Dendritic cell treated with granulocyte-macrophage colony-stimulating factor and Interleukin-4, amounts not matched to agents 40 ng/mL and 50 ng/mL, for 4 days (primary cell): ENCODE measurements at regions not wholly inside any gene's neighbourhood (a gene's known extent, or its start where the extent isn't known, plus 50 kb on each side); places are given as distances from the start of the nearest gene placed in this dataset.

Source experiments
- H3K27ac Mint-ChIP-seq: one replicate; pipeline ENCODE4 v1.8.0; 2022; ENCODE audit warnings: mild to moderate bottlenecking, mixed read lengths
- H3K27me3 Mint-ChIP-seq: one replicate; pipeline ENCODE4 v1.8.0; 2022; ENCODE audit warnings: mild to moderate bottlenecking, mixed read lengths
- H3K36me3 Mint-ChIP-seq: one replicate; pipeline ENCODE4 v1.8.0; 2022; ENCODE audit warnings: low read depth, mixed read lengths
- H3K4me1 Mint-ChIP-seq: one replicate; pipeline ENCODE4 v1.8.0; 2022; ENCODE audit warnings: low read depth, mixed read lengths
- H3K4me3 Mint-ChIP-seq: one replicate; pipeline ENCODE4 v1.8.0; 2022; ENCODE audit warnings: mild to moderate bottlenecking, moderate library complexity, mixed read lengths
- H3K9me3 Mint-ChIP-seq: one replicate; pipeline ENCODE4 v1.8.0; 2022; ENCODE audit warnings: mixed read lengths
- intact Hi-C: fragments of 100-400 bp; cut with micrococcal nuclease; formaldehyde crosslinking; loops from one replicate; pipeline ENCODE4 v1.15.0; 2022

DNA sequence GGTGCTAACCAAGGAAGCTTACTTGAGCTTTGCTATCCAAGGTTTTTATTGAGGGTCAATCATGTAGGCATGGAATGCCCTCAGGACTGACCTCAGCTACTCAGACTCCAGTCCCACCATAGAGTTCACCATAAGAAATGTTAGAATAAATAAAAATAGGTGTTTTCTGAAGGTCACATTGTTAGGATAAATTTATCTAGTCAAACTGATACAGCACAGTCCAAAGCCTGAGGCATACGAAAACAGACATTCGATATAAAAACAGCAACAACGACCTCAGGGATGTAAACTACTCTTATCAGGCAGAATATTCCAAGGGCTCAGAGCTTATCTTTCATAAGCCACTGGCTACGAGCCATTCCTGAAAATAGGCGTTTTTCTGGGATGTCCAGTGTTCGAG, 690.6 kb downstream of the MCTP2 start:
- H3K27me3 Mint-ChIP-seq: no peaks in the 10 kb centered on the region
- H3K36me3 Mint-ChIP-seq: no peaks in the 10 kb centered on the region
- no peaks in the 10 kb centered on the region for H3K4me1 Mint-ChIP-seq
- intact Hi-C loops: no loop called here
- H3K4me3 Mint-ChIP-seq: no peak overlapping the region
- H3K27ac Mint-ChIP-seq: no peak overlapping the region
- H3K9me3 Mint-ChIP-seq: peaks cover 9% of the 10 kb centered on the region

DNA sequence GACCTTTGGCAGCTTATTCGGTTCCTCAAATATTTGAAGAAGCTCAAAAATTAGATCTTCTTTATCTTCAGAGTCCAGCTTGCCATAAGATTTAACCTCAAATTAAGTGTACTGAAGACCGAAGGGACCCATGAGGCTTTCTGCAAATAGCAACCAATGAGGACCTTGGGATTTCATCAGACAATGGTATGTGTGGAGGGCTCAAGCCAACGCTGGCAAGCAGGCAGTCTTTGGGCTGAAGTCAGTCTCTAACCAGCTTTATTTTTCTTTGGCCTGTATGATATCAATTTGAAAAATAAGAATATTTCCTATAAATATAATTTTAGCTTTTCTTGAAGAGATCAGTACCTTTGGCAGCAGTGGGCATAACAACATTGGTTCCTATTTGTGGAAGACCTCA, 692.7 kb downstream of the MCTP2 start:
- Mint-ChIP-seq H3K9me3 (peaks cover 9% of the 10 kb centered on the region), H3K27ac (no peak overlapping the region), H3K36me3 (no peaks in the 10 kb centered on the region), H3K4me1 (no peaks in the 10 kb centered on the region), H3K27me3 (no peaks in the 10 kb centered on the region), H3K4me3 (no peak overlapping the region)
- intact Hi-C loops: no loop called here

GRCh38 chr15:94924971-94925598, 693.7 kb downstream of the MCTP2 start:
- intact Hi-C loops: no loop called here
- H3K27ac Mint-ChIP-seq: no peak overlapping the region
- no peaks in the 10 kb centered on the region for H3K4me1 Mint-ChIP-seq
- H3K4me3 Mint-ChIP-seq: no peak overlapping the region
- peaks cover 19% of the 10 kb centered on the region for H3K9me3 Mint-ChIP-seq
- H3K27me3 Mint-ChIP-seq: no peaks in the 10 kb centered on the region
- no peaks in the 10 kb centered on the region for H3K36me3 Mint-ChIP-seq

DNA sequence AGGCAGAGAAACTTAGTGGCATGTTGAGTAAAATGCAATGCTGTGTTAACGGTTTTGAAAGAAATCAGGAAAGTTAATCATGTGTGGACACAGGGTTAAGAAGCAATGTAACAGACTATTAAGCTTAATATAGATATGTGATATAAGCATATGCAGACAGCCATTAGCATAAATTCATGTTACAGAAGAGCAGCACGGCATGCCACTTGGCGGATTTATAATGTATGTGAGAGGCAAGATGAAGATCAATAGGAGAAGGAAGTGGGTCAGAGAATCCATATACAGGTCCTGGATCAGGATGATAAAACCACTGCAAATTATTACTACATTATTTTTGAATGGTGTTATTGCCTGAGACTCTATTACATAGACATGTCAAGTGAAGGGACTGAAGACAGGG, 694.3 kb downstream of the MCTP2 start:
- H3K27ac Mint-ChIP-seq: no peak overlapping the region
- no peak overlapping the region for H3K4me3 Mint-ChIP-seq
- peaks cover 18% of the 10 kb centered on the region for H3K9me3 Mint-ChIP-seq
- no peaks in the 10 kb centered on the region for H3K4me1 Mint-ChIP-seq
- intact Hi-C loops: no loop called here
- no peaks in the 10 kb centered on the region for H3K27me3 Mint-ChIP-seq
- no peaks in the 10 kb centered on the region for H3K36me3 Mint-ChIP-seq

- no peak overlapping the region for H3K4me3 Mint-ChIP-seq
Observed at GRCh38 chr15:94927003-94927402, 695.6 kb downstream of the MCTP2 start.

GRCh38 chr15:94929282-94929681, 697.9 kb downstream of the MCTP2 start:
- H3K27me3 Mint-ChIP-seq: no peaks in the 10 kb centered on the region
- intact Hi-C loops: no loop called here

More at GRCh38 chr15:94927003-94927402, 695.6 kb downstream of the MCTP2 start:
- Mint-ChIP-seq H3K27ac (no peak overlapping the region), H3K36me3 (no peaks in the 10 kb centered on the region), H3K9me3 (peaks cover 11% of the 10 kb centered on the region), H3K27me3 (no peaks in the 10 kb centered on the region), H3K4me1 (no peaks in the 10 kb centered on the region)
- intact Hi-C loops: no loop called here

DNA sequence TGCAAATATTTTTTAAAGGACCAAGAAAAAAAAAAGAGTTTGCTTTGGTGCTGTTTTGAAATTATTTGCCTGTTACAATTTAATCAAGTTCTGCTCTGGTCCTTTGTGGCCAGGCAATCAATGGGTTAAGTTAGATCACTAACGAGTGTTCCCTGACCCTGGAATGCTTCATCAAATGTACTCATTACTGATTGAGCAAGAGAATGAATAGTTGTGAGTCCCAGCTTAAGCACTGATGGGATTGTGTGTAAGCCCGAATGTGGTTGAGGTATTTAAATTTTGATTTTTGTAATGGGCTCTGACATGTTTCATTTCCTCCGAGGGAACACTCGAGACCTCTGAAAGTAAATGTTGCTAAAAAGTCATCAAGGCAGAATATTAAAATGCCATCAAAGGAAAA, 699.1 kb downstream of the MCTP2 start:
- H3K27ac Mint-ChIP-seq: no peak overlapping the region
- no peaks in the 10 kb centered on the region for H3K4me1 Mint-ChIP-seq
- no peaks in the 10 kb centered on the region for H3K36me3 Mint-ChIP-seq
- peaks cover 33% of the 10 kb centered on the region for H3K9me3 Mint-ChIP-seq
- no peak overlapping the region for H3K4me3 Mint-ChIP-seq
- H3K27me3 Mint-ChIP-seq: no peaks in the 10 kb centered on the region
- intact Hi-C loops: no loop called here

More at GRCh38 chr15:94929282-94929681, 697.9 kb downstream of the MCTP2 start:
- Mint-ChIP-seq H3K36me3 (no peaks in the 10 kb centered on the region), H3K9me3 (peaks cover 21% of the 10 kb centered on the region), H3K4me3 (no peak overlapping the region), H3K4me1 (no peaks in the 10 kb centered on the region), H3K27ac (no peak overlapping the region)

GRCh38 chr15:94930960-94931359, 699.6 kb downstream of the MCTP2 start:
- no peaks in the 10 kb centered on the region for H3K36me3 Mint-ChIP-seq
- intact Hi-C loops: no loop called here
- H3K9me3 Mint-ChIP-seq: peaks cover 37% of the 10 kb centered on the region
- no peaks in the 10 kb centered on the region for H3K27me3 Mint-ChIP-seq
- no peaks in the 10 kb centered on the region for H3K4me1 Mint-ChIP-seq
- H3K27ac Mint-ChIP-seq: no peak overlapping the region
- H3K4me3 Mint-ChIP-seq: no peak overlapping the region

DNA sequence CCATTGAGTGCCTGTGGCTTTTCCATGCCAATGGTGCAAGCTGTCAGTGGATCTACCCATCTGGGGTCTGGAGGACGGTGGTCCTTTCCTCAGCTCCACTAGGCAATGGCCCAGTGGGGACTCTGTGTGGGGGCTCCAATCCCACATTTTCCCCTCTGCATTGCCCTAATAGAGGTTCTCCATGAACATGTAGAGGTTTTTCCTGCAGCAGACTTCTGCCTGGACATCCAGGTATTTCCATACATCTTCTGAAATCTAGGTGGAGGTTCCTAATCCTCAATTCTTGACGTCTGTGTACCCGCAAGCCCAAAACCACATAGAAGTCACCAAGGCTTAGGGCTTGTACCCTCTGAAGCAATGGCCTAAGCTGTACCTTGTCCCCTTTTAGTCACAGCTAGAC, 703.1 kb downstream of the MCTP2 start:
- Mint-ChIP-seq H3K36me3 (no peaks in the 10 kb centered on the region), H3K27me3 (no peaks in the 10 kb centered on the region), H3K9me3 (peaks cover 33% of the 10 kb centered on the region), H3K4me3 (no peak overlapping the region), H3K4me1 (no peaks in the 10 kb centered on the region), H3K27ac (no peak overlapping the region)
- intact Hi-C loops: no loop called here

- Mint-ChIP-seq H3K27me3 (no peaks in the 10 kb centered on the region), H3K4me1 (no peaks in the 10 kb centered on the region), H3K27ac (no peak overlapping the region), H3K9me3 (peaks cover 26% of the 10 kb centered on the region), H3K36me3 (no peaks in the 10 kb centered on the region), H3K4me3 (no peak overlapping the region)
- intact Hi-C loops: no loop called here
Observed at GRCh38 chr15:94937242-94937641, 705.9 kb downstream of the MCTP2 start.

GRCh38 chr15:94943888-94944287, 712.5 kb downstream of the MCTP2 start:
- Mint-ChIP-seq H3K4me1 (no peaks in the 10 kb centered on the region), H3K9me3 (no peaks in the 10 kb centered on the region), H3K36me3 (no peaks in the 10 kb centered on the region), H3K4me3 (no peak overlapping the region), H3K27me3 (no peaks in the 10 kb centered on the region), H3K27ac (no peak overlapping the region)
- intact Hi-C loops: no loop called here

DNA sequence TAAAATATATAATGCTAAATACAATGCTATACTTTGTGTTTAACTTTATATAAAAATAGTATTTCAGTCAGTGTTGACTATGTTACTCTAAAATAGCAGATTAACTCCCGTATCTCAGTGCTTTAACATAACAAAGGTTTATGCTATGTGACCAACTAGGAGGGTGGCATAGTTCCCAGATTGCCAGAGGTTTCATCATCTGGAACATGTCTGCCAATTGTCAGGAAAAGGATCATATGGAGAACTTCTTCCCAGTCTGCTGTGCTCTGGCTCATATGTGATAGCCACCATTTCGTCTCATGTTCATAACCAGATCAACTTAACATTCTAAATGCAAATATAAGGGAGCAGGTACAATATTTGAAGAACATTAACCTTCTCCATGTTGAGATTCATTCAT, 720.2 kb downstream of the MCTP2 start:
- Mint-ChIP-seq H3K27ac (no peak overlapping the region), H3K4me3 (no peak overlapping the region), H3K4me1 (no peaks in the 10 kb centered on the region), H3K27me3 (no peaks in the 10 kb centered on the region), H3K9me3 (peaks cover 17% of the 10 kb centered on the region), H3K36me3 (no peaks in the 10 kb centered on the region)
- intact Hi-C loops: no loop called here

DNA sequence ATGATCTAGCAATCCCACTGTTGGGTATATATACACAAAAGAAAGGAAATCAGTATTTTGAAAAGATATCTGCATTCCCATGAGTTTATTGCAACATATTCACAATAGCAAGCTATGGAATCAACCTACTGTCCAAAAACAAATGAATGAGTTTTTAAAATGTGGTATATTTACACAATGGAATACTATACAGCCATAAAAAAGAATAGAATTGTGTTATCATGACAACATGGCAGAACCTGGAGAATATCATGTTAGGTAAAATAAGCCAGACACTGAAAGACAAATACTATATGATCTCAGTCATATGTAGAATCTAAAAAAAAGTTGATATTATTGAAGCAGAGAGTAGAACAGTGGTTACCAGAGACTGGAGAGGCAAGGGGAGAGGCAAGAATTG, 732.6 kb downstream of the MCTP2 start:
- no peak overlapping the region for H3K27ac Mint-ChIP-seq
- H3K36me3 Mint-ChIP-seq: no peaks in the 10 kb centered on the region
- H3K4me3 Mint-ChIP-seq: no peak overlapping the region
- peaks cover 28% of the 10 kb centered on the region for H3K9me3 Mint-ChIP-seq
- H3K27me3 Mint-ChIP-seq: no peaks in the 10 kb centered on the region
- no peaks in the 10 kb centered on the region for H3K4me1 Mint-ChIP-seq
- intact Hi-C loops: no loop called here

GRCh38 chr15:94965593-94965992, 734.2 kb downstream of the MCTP2 start:
- no peaks in the 10 kb centered on the region for H3K27me3 Mint-ChIP-seq
- H3K27ac Mint-ChIP-seq: no peak overlapping the region
- intact Hi-C loops: no loop called here
- H3K9me3 Mint-ChIP-seq: peaks cover 15% of the 10 kb centered on the region
- H3K4me3 Mint-ChIP-seq: no peak overlapping the region
- no peaks in the 10 kb centered on the region for H3K4me1 Mint-ChIP-seq
- no peaks in the 10 kb centered on the region for H3K36me3 Mint-ChIP-seq

GRCh38 chr15:94968133-94968532, 736.8 kb downstream of the MCTP2 start:
- Mint-ChIP-seq H3K36me3 (no peaks in the 10 kb centered on the region), H3K4me3 (no peak overlapping the region), H3K9me3 (peaks cover 8% of the 10 kb centered on the region), H3K27me3 (no peaks in the 10 kb centered on the region), H3K27ac (no peak overlapping the region), H3K4me1 (no peaks in the 10 kb centered on the region)
- intact Hi-C loops: no loop called here
